K562 (cell line): ENCODE measurements at regions not wholly inside any gene's neighbourhood (a gene's known extent, or its start where the extent isn't known, plus 50 kb on each side); places are given as distances from the start of the nearest gene placed in this dataset.

Experiments
- ATAC-seq: fragments of 200-7000 bp; cut with Tn5 transposase; 3 replicates; pipeline ENCODE4 v1.9.1; 2020; ENCODE audit warnings: moderate library complexity
- BruUV-seq: library from RNA; stranded (reverse); fragments of 400-500 nt; replicated peaks from 2 replicates; lab custom pipeline; 2021; lab: Mats Ljungman, UMichigan
- CTCF ChIA-PET: fragments of 300-600 bp; formaldehyde crosslinking; extraction: SDS; loops from one replicate; lab custom pipeline; 2021; ENCODE audit warnings: low intra/inter-chr PET ratio; lab: Yijun Ruan, JAX
- POLR2A ChIA-PET: fragments of 300-600, 350-650 bp; sonication (Branson Sonifier 250); formaldehyde crosslinking; extraction: SDS; loops from one replicate; lab custom pipeline; 2021; ENCODE audit warnings: antibody characterized with exemption, inconsistent platforms; lab: Yijun Ruan, JAX
- DNase-seq, 4 experiments: peaks; one replicate each; pipeline versions ENCODE4 v3.0.0 to v3.0.0-alpha.2; 2011 to 2018; ENCODE audit warnings: low spot score in 3 of 4, mixed read lengths in 3 of 4; ENCODE audit errors: extremely low read depth in 1 of 4
- FAIRE-seq: peaks from 2 replicates; lab custom pipeline; 2011; peaks lifted over from hg19 to GRCh38; lab: Jason Lieb, UNC
- H2AFZ ChIP-seq: 2 replicates; pipeline ENCODE4 v1.6.0; 2011; ENCODE audit warnings: low read depth, low read length, control low read depth, inconsistent platforms
- H3K27ac ChIP-seq: fragments of 200-600 bp; 3 replicates; pipeline ENCODE4 v1.8.0; 2011; ENCODE audit warnings: low read depth, mild to moderate bottlenecking, control low read depth, inconsistent platforms, low read length, moderate library complexity, mixed read lengths; ENCODE audit errors: extremely low read depth
- H3K27me3 ChIP-seq, 2 experiments: fragments of 300-600 bp in 1 of 2; 2 replicates in 1 of 2; 3 replicates in 1 of 2; pipeline versions ENCODE4 v1.6.0 to v1.8.0; 2011; ENCODE audit warnings: inconsistent platforms in 2 of 2, low read length in 2 of 2, mild to moderate bottlenecking in 1 of 2, mixed read lengths in 1 of 2, moderate library complexity in 1 of 2; ENCODE audit not compliant: control insufficient read depth in 2 of 2, insufficient read depth in 2 of 2
- H3K36me3 ChIP-seq: fragments of 300-600 bp; 3 replicates; pipeline ENCODE4 v1.8.0; 2011; ENCODE audit warnings: mild to moderate bottlenecking, low read length, inconsistent platforms; ENCODE audit not compliant: control insufficient read depth, insufficient read depth
- H3K4me1 ChIP-seq, 2 experiments: fragments of 200-600 bp in 1 of 2; replicated peaks in 1 of 2; 2 replicates in 1 of 2; 3 replicates in 1 of 2; pipeline versions ENCODE4 v1.5.1 to v1.8.0; 2011; ENCODE audit warnings: inconsistent platforms in 2 of 2, low read length in 2 of 2, mild to moderate bottlenecking in 1 of 2, mixed read lengths in 1 of 2, moderate library complexity in 1 of 2; ENCODE audit not compliant: control insufficient read depth in 2 of 2, insufficient read depth in 2 of 2
- H3K4me2 ChIP-seq: 2 replicates; pipeline ENCODE4 v1.6.1; 2011; ENCODE audit warnings: low read length, control low read depth, inconsistent platforms, mixed read lengths; ENCODE audit not compliant: insufficient read depth
- H3K4me3 ChIP-seq: fragments of 200-600 bp; sonication (generic), shearing (Covaris generic); 2 replicates; pipeline ENCODE4 v1.5.1; 2016; ENCODE audit warnings: control low read depth, inconsistent platforms
- H3K79me2 ChIP-seq: fragments of 200-600 bp; 3 replicates; pipeline ENCODE4 v1.8.0; 2011; ENCODE audit warnings: low read length, inconsistent platforms; ENCODE audit not compliant: control insufficient read depth, insufficient read depth
- H3K9ac ChIP-seq, 2 experiments: 2 replicates each; pipeline versions ENCODE4 v1.6.0 to v1.6.1; 2011; ENCODE audit warnings: low read depth in 2 of 2, low read length in 2 of 2, control low read depth in 1 of 2, inconsistent platforms in 1 of 2, mild to moderate bottlenecking in 1 of 2, mixed read lengths in 1 of 2; ENCODE audit not compliant: insufficient read depth in 1 of 2
- H3K9me1 ChIP-seq: one replicate; pipeline ENCODE4 v1.6.0; 2011; ENCODE audit warnings: inconsistent platforms, mild to moderate bottlenecking, low read length, moderate library complexity; ENCODE audit not compliant: control insufficient read depth, insufficient read depth
- H3K9me3 ChIP-seq: replicated peaks from 2 replicates; pipeline ENCODE4 v1.5.1; 2011; ENCODE audit warnings: low read depth, low read length, inconsistent platforms; ENCODE audit not compliant: control insufficient read depth, insufficient read depth
- H4K20me1 ChIP-seq: replicated peaks from 2 replicates; pipeline ENCODE4 v1.6.1; 2011; ENCODE audit warnings: low read length, inconsistent platforms, mixed read lengths; ENCODE audit not compliant: control insufficient read depth, insufficient read depth
- ARHGAP35 ChIP-seq: fragments of 450-650 bp; IDR thresholded peaks from 2 replicates; pipeline ENCODE4 v1.6.1; 2018; ENCODE audit not compliant: partially characterized antibody
- CHD2 ChIP-seq: IDR thresholded peaks from 2 replicates; pipeline ENCODE4 v1.6.1; 2011; ENCODE audit warnings: low read depth, low read length
- EGR1 ChIP-seq: fragments of 450-650 bp; conservative IDR thresholded peaks from 2 replicates; pipeline ENCODE4 v1.6.1; 2017; ENCODE audit warnings: mild to moderate bottlenecking
- EZH2 ChIP-seq: IDR thresholded peaks from 2 replicates; pipeline ENCODE4 v1.6.1; 2012; ENCODE audit warnings: low read depth, mild to moderate bottlenecking, inconsistent platforms, low read length, borderline replicate concordance
- HCFC1 ChIP-seq: IDR thresholded peaks from 2 replicates; pipeline ENCODE4 v1.6.1; 2012; ENCODE audit warnings: low read depth, low read length, improper control_type of control experiment
- IFI16 ChIP-seq: fragments of 250-450 bp; sonication (Bioruptor Pico); IDR thresholded peaks from 2 replicates; pipeline ENCODE4 v2.1.2; 2022; ENCODE audit warnings: mild to moderate bottlenecking, inconsistent platforms
- KAT8 ChIP-seq: fragments of 450-650 bp; IDR thresholded peaks from 2 replicates; pipeline ENCODE4 v1.6.1; 2016; ENCODE audit warnings: low read depth, mild to moderate bottlenecking
- NFYB ChIP-seq: IDR thresholded peaks from 2 replicates; pipeline ENCODE4 v1.6.1; 2011; ENCODE audit warnings: mild to moderate bottlenecking, moderate library complexity; ENCODE audit not compliant: insufficient read length; ENCODE audit errors: extremely low read depth
- PHF20 ChIP-seq: fragments of 450-650 bp; IDR thresholded peaks from 2 replicates; pipeline ENCODE4 v1.6.1; 2018; ENCODE audit not compliant: partially characterized antibody
- PTTG1 ChIP-seq: fragments of 450-650 bp; IDR thresholded peaks from 2 replicates; pipeline ENCODE4 v1.6.1; 2016; ENCODE audit warnings: low read depth, mild to moderate bottlenecking, missing genetic modification characterization, missing compliant biosample characterization
- RNF219 ChIP-seq: fragments of 250-450 bp; sonication (Bioruptor Pico); IDR thresholded peaks from 2 replicates; pipeline ENCODE4 v1.5.0; 2022; ENCODE audit warnings: mild to moderate bottlenecking
- SNAPC5 ChIP-seq: fragments of 250-450 bp; sonication (Bioruptor Pico); IDR thresholded peaks from 2 replicates; pipeline ENCODE4 v1.8.0; 2021; ENCODE audit warnings: moderate library complexity, mild to moderate bottlenecking, inconsistent platforms
- ZC3H8 ChIP-seq: fragments of 450-650 bp; IDR thresholded peaks from 2 replicates; pipeline ENCODE4 v1.6.1; 2017
- ZNF217 ChIP-seq: sonication (generic); formaldehyde crosslinking; IDR thresholded peaks from 2 replicates; pipeline ENCODE4 v1.8.0; 2022; ENCODE audit warnings: mild to moderate bottlenecking, missing genetic modification reagents
- ZNF592 ChIP-seq: fragments of 450-650 bp; IDR thresholded peaks from 2 replicates; pipeline ENCODE4 v1.6.1; 2017; ENCODE audit warnings: antibody characterized with exemption, mild to moderate bottlenecking
- ZNF76 ChIP-seq: fragments of 250-450 bp; sonication (Bioruptor Pico); IDR thresholded peaks from 2 replicates; pipeline ENCODE4 v1.4.0; 2020; ENCODE audit warnings: mild to moderate bottlenecking, moderate library complexity, borderline replicate concordance
- ZSCAN32 ChIP-seq: fragments of 450-650 bp; formaldehyde crosslinking; IDR thresholded peaks from 2 replicates; pipeline ENCODE4 v1.4.0; 2020; ENCODE audit warnings: mild to moderate bottlenecking, moderate library complexity
- WGBS: fragments of 100-300 bp; shearing (Covaris generic); methylation state at CpG from one replicate; pipeline ENCODE4 v1.1.6; 2016; ENCODE audit warnings: low coverage, mixed read lengths; ENCODE audit not compliant: insufficient coverage; ENCODE audit errors: missing lambda C conversion rate; 5-methylcytosine and 5-hydroxymethylcytosine counted together
- in situ Hi-C: fragments of 300-500 bp; cut with MboI; formaldehyde crosslinking; loops from 4 replicates; pipeline ENCODE4 v1.15.0; 2018; ENCODE audit warnings: inconsistent platforms, mixed read lengths
- intact Hi-C: fragments of 100-400 bp; cut with micrococcal nuclease; formaldehyde crosslinking; loops from 2 replicates; pipeline ENCODE4 v1.14.2; 2022
- TF ChIP-seq, protein P1 (sequence below): sonication (generic); formaldehyde crosslinking; IDR thresholded peaks from 2 replicates; pipeline ENCODE4 v1.8.0; 2023; ENCODE audit warnings: mild to moderate bottlenecking, missing genetic modification reagents

DNA sequence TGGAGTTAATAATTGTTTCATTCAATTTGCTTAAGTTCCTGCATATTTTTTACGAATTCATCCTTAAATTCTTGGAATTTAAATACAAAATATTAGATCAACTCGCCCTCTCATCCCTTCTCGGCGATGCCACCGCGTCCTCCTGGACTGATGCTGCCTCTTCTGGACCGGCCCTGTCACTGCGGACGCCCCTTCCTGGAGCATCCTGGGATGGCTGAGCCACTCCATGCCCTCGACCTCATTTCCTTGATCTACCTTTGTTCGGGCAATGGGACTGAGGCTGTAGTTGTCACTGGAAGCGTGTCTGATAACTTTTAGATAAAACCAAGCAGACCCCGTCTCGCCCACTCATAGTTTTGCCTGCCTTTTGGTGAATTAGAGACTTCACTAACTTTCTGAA lies 283.7 kb downstream of the TEX29 start:
- peak; percentile 43; the same call in 1 of the 3 replicates for ATAC-seq
- no peak for FAIRE-seq
- Histone ChIP-seq H3K9ac (no peak overlapping the region), H3K4me1 (no peaks in the 10 kb centered on the region), H3K79me2 (no peaks in the 10 kb centered on the region), H2AFZ (no peak overlapping the region), H3K9me1 (no peaks in the 10 kb centered on the region), H3K27ac (no peak overlapping the region), H3K4me3 (no peak overlapping the region), H3K9me3 (no peaks in the 10 kb centered on the region), H3K4me2 (no peak overlapping the region), H4K20me1 (no peaks in the 10 kb centered on the region; the same call in 1 of the 2 replicates), H3K36me3 (no peaks in the 10 kb centered on the region), H3K27me3 (peaks cover 0 to 7% of the 10 kb centered on the region in 2 experiments; a peak in 2 of 5 replicates)
- in situ Hi-C loops = no loop called here
- POLR2A ChIA-PET = no interaction called here
- no TSS peak for BruUV-seq
- intact Hi-C loops = no loop called here
- no peak for DNase-seq
- 2% methylated on average over 13 of the region's 14 CpGs for WGBS
- CTCF ChIA-PET = no interaction called here
- TF ChIP-seq RNF219 (CRISPR knock-in tag) (no peak), IFI16 (CRISPR knock-in tag) (no peak), SNAPC5 (CRISPR knock-in tag) (no peak), EGR1 (no peak), EZH2 (no peak), KAT8 (no peak), HCFC1 (no peak), ZNF592 (no peak), ZNF76 (CRISPR knock-in tag) (no peak), PTTG1 (tag) (no peak), PHF20 (no peak), ARHGAP35 (no peak), CHD2 (no peak), NFYB (no peak), ZSCAN32 (no peak), ZC3H8 (no peak), ZNF217 (CRISPR knock-in tag) (no peak)
- TF ChIP-seq, protein P1, sequence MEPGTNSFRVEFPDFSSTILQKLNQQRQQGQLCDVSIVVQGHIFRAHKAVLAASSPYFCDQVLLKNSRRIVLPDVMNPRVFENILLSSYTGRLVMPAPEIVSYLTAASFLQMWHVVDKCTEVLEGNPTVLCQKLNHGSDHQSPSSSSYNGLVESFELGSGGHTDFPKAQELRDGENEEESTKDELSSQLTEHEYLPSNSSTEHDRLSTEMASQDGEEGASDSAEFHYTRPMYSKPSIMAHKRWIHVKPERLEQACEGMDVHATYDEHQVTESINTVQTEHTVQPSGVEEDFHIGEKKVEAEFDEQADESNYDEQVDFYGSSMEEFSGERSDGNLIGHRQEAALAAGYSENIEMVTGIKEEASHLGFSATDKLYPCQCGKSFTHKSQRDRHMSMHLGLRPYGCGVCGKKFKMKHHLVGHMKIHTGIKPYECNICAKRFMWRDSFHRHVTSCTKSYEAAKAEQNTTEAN (CRISPR knock-in tag) = no peak
